ENCODE measurements at regions not wholly inside any gene's neighbourhood (a gene's known extent, or its start where the extent isn't known, plus 50 kb on each side); places are given as distances from the start of the nearest gene placed in this dataset.

DNA sequence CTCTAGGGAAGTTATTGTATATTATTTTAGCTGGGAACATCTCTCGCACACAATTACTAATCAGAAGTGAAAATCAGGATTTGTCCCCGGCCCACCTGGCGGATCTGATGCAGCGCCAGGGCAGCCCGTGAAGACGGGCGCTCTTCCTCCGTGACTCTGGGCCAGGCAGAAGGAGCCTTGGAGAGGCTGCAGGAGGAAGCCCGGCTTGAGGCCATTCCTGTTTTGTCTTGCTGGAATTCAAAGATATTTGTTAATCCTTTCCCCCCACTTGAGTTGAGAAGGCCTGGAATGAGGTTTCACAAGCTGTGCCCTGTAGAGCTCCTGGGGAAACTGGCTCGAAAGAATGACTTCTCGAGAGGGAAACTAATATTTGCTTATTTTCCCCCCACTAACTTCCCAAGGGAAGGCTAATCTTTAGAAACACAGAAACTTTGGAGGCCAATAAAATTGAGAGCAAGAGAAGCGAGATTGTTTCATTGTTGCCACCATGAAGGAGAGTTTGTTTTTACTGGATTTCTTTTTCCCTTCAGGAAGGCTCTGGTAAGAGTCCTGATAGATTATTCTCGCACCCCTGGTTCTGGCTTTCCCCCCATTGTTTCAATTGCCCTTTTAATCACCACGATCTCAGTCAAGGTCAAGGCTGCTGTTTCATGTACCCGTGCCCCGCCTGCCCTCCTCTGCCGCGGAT lies 92.8 kb upstream of the SEPTIN5 start:
- Histone ChIP-seq H3K9ac (ENCODE audit: low read depth, low read length) (no peak overlapping the region), H3K4me1 (ENCODE audit: insufficient read depth, low read length) (no peaks in the 10 kb centered on the region), H2AFZ (ENCODE audit: low read depth, low read length) (no peak overlapping the region)

GRCh38 chr22:19622061-19622441 lies 92.3 kb upstream of the SEPTIN5 start:
- no peak overlapping the region for H3K27ac ChIP-seq (ENCODE audit: low read length)

More for the DNA sequence above, 92.8 kb upstream of the SEPTIN5 start:
- TF ChIP-seq CTCF (IDR thresholded peaks at IDR 0.05; ENCODE audit: borderline replicate concordance, extremely low read depth, low read length, poor library complexity, severe bottlenecking) (no peak), EZH2 (IDR thresholded peaks at IDR 0.05; ENCODE audit: borderline replicate concordance, low read depth, low read length, severe bottlenecking) (no peak)
- Histone ChIP-seq H3K4me3 (ENCODE audit: low read depth in 1 of 2, low read length in 2 of 2) (no peak overlapping the region), H3K4me2 (ENCODE audit: insufficient read depth, low read length) (no peak overlapping the region), H4K20me1 (ENCODE audit: insufficient read depth, low read length) (no peaks in the 10 kb centered on the region), H3K27me3 (ENCODE audit: insufficient read depth, low read length, poor library complexity) (no peaks in the 10 kb centered on the region), H3K9me3 (ENCODE audit: insufficient read depth, low read length, severe bottlenecking) (no peaks in the 10 kb centered on the region), H3K79me2 (ENCODE audit: insufficient read depth, low read length) (no peaks in the 10 kb centered on the region), H3K27ac (ENCODE audit: low read length) (no peak overlapping the region), H3K36me3 (ENCODE audit: insufficient read depth, low read length) (no peaks in the 10 kb centered on the region)
- DNase-seq (no peak), ATAC-seq (ENCODE audit: insufficient read depth, low read depth) (no peak)

GRCh38 chr22:19625331-19626041 lies 88.8 kb upstream of the SEPTIN5 start:
- no peak overlapping the region for H2AFZ ChIP-seq (ENCODE audit: low read depth, low read length)
- H3K9me3 ChIP-seq (ENCODE audit: insufficient read depth, low read length, severe bottlenecking): no peaks in the 10 kb centered on the region
- TF ChIP-seq EZH2 (IDR thresholded peaks at IDR 0.05; ENCODE audit: borderline replicate concordance, low read depth, low read length, severe bottlenecking) (no peak), CTCF (IDR thresholded peaks at IDR 0.05; ENCODE audit: borderline replicate concordance, extremely low read depth, low read length, poor library complexity, severe bottlenecking) (no peak)
- H4K20me1 ChIP-seq (ENCODE audit: insufficient read depth, low read length): no peaks in the 10 kb centered on the region
- H3K4me1 ChIP-seq (ENCODE audit: insufficient read depth, low read length): no peaks in the 10 kb centered on the region
- no peak overlapping the region for H3K4me3 ChIP-seq (ENCODE audit: low read depth in 1 of 2, low read length in 2 of 2)
- H3K27ac ChIP-seq (ENCODE audit: low read length): no peak overlapping the region
- DNase-seq (no peak), ATAC-seq (ENCODE audit: insufficient read depth, low read depth) (no peak)
- H3K79me2 ChIP-seq (ENCODE audit: insufficient read depth, low read length): no peaks in the 10 kb centered on the region
- H3K27me3 ChIP-seq (ENCODE audit: insufficient read depth, low read length, poor library complexity): no peaks in the 10 kb centered on the region
- no peak overlapping the region for H3K9ac ChIP-seq (ENCODE audit: low read depth, low read length)
- no peaks in the 10 kb centered on the region for H3K36me3 ChIP-seq (ENCODE audit: insufficient read depth, low read length)
- H3K4me2 ChIP-seq (ENCODE audit: insufficient read depth, low read length): no peak overlapping the region

More at GRCh38 chr22:19622061-19622441, 92.3 kb upstream of the SEPTIN5 start:
- H3K4me3 ChIP-seq (ENCODE audit: low read depth in 1 of 2, low read length in 2 of 2): no peak overlapping the region
- H3K9me3 ChIP-seq (ENCODE audit: insufficient read depth, low read length, severe bottlenecking): no peaks in the 10 kb centered on the region
- no peak overlapping the region for H3K4me2 ChIP-seq (ENCODE audit: insufficient read depth, low read length)
- no peaks in the 10 kb centered on the region for H3K4me1 ChIP-seq (ENCODE audit: insufficient read depth, low read length)
- H3K79me2 ChIP-seq (ENCODE audit: insufficient read depth, low read length): no peaks in the 10 kb centered on the region
- ATAC-seq (ENCODE audit: insufficient read depth, low read depth) (no peak), DNase-seq (no peak)
- TF ChIP-seq EZH2 (IDR thresholded peaks at IDR 0.05; ENCODE audit: borderline replicate concordance, low read depth, low read length, severe bottlenecking): no peak
- TF ChIP-seq CTCF (IDR thresholded peaks at IDR 0.05; ENCODE audit: borderline replicate concordance, extremely low read depth, low read length, poor library complexity, severe bottlenecking): no peak
- H3K9ac ChIP-seq (ENCODE audit: low read depth, low read length): no peak overlapping the region
- H2AFZ ChIP-seq (ENCODE audit: low read depth, low read length): no peak overlapping the region
- no peaks in the 10 kb centered on the region for H4K20me1 ChIP-seq (ENCODE audit: insufficient read depth, low read length)
- no peaks in the 10 kb centered on the region for H3K36me3 ChIP-seq (ENCODE audit: insufficient read depth, low read length)
- no peaks in the 10 kb centered on the region for H3K27me3 ChIP-seq (ENCODE audit: insufficient read depth, low read length, poor library complexity)
